Muscle of back (tissue), 3 donors: ENCODE measurements at regions not wholly inside any gene's neighbourhood (a gene's known extent, or its start where the extent isn't known, plus 50 kb on each side); places are given as distances from the start of the nearest gene placed in this dataset.

Source experiments
- DNase-seq, 3 donors: peaks; one replicate each; pipeline versions ENCODE4 v3.0.0 to v3.0.0-alpha.2; 2013

DNA sequence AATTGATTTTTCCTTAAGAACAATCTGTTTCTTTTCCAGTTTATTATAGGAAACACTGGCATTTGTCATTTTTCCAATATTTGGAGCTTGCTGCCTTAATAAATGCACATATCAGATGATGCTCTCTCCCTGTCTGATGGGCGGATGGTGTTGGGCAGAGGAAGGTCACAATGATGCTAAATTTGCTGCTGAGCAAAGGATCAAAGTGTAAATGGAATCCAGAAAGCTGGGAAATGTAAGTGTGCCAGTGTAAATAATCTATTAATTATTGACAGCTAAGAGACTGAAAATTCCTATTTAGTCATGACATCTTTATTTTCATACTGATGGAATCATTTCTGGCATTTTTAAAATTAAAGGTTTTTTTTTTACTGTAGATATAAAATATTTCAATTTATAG is 243.2 kb downstream of the PTBP2 start:
- DNase-seq: no peak

DNA sequence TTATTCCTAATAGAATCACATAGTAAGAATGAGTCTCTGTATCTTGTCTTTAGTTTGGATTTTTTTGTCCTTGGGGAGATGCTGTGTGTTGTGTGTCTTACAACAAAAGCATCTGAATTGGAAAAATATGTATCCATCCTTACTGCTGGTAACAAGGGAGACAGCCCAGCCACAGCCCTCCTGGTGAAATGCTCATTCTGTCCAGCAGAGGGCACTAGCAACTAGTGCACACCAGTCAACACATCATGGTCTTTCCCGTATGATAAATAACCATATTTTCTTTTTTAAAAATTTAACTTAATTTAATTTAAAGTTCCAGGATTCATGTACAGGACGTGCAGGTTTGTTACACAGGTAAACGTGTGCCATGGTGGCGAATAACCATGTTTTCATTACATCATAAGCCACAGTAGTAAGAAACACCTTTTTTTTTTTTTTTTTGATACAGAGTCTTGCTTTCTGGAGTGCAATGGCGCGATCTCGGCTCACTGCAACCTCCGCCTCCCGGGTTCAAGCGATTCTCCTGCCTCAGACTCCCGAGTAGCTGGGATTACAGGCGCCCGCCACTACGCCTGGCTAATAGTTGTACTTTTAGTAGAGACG is 245.1 kb downstream of the PTBP2 start:
- DNase-seq: peak; percentile 72 to 91 (median 81)

DNA sequence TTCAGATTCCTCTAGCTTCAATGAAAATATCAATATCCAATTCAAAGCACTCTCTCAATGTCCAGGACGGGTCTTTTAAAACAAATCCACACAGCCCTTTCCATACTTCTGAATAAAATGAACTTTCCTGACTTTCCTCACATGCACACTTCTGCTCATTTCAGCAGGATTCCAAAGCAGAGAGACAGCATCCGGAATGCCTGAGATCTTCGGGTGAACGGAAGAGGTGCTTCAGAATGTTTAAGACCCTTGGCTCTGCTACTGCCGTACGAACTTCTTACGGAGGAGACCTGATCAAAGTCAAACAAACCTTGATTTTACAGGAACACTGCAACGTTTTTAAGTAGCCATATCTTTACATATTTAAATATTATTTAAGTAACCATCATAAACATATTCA is 245.7 kb downstream of the PTBP2 start:
- no peak for DNase-seq

DNA sequence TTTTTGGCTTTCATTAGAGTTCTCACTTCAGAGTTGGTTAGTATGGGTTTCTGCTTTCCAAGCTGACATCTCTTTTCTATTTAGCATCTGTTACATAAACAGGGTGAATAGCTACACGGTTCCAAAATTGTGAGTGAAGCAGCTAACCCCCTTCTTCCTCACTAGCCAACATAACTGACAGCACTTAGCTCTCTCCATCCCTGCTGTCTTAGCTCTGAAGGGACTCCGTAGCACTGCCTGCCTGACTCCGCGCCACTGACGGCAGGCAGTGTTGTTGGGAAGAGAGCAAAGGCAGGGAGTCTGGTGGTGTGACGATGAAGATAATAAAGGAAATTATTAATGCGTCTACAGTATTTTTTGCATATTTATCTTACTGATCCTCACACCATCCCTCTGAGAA is 247.0 kb downstream of the PTBP2 start:
- no peak for DNase-seq

DNA sequence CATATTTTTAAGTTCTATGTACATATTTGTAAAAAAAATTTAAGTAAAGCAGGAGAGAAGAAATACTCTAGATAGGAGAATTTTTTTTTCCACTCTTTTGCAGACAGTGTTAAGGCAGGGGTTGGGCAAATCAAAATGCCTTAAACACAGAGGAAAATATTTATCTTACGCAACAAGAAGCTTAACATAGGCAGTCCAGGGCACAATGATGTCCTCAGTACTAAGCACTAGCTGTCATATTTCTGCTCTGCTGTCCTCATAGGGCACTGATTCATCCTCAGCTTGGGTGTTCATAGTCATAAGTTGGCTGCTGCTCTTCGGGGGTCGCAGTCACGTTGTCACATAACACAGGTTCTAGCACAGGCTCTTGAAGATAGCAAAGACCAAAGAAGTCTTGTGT is 247.4 kb downstream of the PTBP2 start:
- no peak for DNase-seq

DNA sequence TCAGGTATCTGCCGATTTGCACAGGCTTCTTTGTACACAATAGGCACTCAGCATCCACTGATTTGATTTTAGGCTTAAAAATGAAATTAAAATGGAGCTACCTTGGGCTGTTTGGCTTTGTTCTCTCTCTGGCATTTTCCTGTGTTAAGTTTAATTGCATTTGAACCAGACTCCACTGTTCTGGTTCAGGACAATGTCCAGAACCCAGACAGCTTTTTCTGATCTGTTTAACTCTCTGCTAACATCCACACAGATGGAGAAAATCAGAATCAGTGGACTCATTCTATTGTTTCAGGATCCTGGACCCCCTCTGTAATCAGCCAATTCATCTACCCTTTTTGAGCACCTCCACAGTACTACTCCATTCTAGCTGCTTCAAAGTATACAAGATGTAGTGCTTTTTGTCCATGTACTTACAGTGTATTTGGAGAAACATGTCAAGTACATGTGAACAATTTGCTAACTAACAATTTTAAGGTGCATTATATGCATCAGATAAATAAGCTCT is 248.1 kb downstream of the PTBP2 start:
- DNase-seq: no peak

DNA sequence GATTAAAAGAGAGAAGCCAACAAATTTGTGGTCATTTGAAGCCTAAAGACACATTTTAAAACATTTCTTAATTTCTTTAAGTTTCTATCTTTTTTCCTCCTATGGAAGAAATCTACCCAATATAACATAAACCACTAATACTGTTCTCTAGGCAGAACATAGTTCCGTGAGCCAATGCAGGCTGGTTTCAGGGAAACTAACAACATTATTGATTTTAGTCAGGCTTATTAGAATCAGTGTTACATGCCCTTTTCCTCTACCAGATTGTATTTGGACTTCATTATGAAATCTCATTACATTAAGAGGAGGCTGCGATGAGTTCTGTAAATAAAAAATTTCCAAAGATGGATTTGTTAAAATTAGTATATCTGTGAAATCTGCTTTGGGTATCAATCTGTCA is 249.9 kb downstream of the PTBP2 start:
- no peak for DNase-seq

DNA sequence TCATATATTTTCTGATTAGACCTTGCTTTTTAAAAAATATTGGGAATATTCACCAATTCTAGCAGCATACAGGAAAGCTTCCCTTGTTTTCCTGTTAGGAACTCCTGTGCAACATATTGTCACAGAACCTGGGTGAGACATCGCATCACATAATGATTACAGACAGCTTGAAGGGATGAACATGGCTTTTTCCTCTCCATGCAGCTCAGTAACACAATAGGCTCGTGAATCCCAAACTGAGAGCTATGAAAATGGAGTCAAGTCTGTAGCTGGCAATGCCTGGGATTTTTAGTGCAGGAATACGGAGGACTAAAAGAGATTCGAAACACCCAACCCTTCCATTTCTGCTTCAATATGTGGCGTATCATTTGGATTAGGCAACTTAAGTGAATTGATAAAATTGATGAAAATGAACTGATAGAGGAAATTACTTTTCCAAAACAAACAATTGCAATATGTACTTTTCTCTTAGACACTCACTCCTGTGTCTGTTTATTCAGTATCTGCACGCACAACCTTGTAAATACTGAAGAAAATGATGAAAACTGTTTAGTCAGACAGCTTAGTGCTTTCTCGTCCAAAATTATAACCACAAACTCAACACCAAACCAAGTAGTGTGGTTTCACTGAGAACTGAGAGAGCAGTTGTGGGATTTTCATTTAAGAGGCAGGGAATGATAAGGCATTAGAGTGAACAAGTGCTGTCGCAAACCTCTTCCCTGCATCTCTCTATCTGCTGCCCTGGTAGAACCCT is 250.4 kb downstream of the PTBP2 start:
- no peak for DNase-seq

DNA sequence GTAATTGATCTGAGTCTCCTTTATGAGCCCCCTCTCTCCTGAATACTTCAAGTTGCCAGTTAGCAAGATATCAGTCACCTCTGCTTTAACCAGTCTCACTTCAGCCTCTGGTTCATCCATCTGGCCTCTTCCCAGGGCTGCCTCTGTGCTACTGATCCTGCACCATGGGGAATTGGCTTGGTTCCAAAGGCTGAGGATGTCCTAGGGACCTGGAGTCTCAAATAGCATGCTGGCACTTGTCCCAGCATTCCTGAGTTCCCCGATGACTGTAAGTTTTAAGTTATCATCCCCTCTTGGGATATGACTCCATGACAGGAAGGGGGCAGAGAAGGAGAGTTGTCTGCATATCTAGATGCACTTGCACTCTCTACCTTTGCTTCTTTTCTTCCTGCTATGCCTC is 252.0 kb downstream of the PTBP2 start:
- peak in 1 of 3 donors; percentile 28 for DNase-seq

DNA sequence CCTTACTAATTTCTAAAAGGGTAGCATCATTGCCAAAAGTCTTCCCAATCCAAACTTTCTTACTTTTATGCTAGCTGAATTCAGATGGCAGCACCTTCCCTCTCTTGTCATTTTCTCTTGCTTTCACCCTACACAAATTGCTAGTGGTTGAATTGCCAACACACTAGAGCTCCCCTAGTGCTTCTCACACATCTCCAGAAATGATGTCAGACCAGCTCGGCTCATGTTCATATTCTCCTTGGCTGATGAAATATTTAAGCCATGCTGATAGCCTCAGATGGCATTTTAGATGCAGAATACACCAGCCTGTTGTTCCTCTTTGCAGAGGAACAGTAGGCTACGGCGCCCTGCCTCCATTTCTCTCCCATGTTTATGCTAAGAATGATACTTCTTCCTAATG is 256.9 kb downstream of the PTBP2 start:
- DNase-seq: no peak

DNA sequence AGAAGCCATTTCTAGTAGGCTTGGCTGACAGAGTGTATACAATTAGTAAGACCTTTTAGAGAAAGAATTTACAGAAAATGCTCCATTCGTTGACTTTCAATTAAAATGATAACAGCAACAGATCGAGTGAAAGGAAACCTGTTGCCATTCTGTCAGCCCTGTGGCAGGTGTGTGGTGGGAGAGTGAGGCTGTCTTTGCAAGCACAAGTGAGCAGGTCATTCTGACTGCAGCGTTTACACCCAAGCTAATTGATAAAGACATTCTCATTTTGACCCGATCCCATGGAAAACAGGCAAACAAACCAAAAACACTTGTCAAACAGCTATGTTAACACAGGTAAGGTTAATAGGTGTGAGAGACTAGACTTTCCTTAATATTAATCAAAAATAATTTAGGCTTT is 257.3 kb downstream of the PTBP2 start:
- DNase-seq: no peak

DNA sequence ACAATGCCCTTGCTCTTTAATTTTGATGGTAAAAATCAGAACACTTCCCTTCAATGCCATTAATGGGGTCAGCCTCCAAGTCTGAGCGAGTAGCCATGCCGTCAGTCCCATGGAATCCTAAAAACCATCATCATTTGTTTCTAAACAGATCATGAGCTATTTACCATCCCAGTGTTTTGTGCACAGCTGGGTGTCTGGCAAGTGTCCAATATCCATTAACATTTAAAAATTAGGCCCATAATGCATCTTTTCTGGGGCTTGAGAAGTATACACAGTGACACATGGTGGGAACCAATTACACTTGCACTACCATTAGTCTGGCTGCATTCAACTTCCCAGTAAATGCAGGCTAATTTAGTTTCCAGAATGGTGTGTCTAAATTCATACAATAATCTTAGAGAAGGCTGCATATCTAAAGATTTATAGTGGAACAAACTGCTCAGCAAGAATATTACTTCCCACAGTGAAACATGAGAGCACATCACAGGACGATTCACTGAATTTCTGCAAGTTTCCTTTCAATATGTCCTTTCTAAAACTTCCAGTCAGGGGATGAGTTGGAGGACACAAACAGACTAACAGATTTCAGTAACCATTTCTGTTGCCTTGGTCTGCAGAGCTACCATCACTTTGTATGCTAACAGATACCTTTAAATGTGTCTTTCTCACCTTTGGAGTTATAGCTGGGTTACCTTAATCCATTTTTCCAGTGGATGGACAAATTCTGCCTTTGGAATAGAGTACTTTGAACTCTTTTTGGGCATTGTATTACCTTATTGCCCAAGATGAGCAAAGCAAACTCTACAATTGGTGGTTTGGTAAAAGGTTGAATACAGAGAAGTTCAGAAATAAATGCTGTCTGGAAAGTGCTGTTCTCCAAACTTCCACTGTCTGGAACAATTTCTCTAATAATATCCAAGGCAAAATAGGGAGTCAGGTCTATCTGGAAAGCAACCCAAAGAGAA is 258.0 kb downstream of the PTBP2 start:
- peak in 2 of 3 donors; percentile 24 to 65 for DNase-seq

DNA sequence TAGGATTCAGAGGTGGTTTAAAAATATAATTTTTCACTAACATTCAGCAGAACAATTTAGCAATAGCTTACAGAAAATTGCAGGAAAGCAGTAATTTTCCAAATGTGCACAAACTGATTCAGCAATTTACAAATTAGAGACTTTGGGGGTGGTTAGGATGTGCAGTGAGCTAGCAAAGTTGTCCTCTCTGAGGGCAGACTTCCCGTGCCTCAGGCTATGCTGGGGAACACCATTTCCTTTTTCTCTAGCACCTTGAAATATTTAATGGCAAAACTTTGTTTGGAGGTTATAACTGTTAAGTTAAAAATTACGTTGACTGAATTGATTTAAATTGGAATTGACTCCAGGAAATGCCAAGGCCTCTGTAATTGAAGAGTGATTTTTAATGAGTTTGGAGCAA is 258.9 kb downstream of the PTBP2 start:
- no peak for DNase-seq

DNA sequence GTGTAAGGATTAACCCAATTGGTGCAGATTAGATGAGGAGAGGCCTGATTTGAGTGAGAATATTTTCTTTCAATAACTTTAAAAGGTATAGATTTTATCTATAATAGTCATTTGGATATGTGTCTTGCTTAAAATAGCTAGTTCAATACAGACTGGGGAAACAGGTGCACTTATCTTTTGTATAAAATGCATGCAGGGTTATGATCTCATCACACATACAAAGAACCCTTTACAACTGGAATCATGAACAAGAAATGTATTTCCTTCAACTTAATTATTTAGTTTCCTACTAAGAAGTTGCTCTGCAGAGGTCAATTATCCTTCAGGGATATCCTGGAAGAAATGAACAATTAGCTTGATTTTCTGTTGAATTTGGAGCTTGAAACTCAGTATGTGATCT is 259.6 kb downstream of the PTBP2 start:
- no peak for DNase-seq

DNA sequence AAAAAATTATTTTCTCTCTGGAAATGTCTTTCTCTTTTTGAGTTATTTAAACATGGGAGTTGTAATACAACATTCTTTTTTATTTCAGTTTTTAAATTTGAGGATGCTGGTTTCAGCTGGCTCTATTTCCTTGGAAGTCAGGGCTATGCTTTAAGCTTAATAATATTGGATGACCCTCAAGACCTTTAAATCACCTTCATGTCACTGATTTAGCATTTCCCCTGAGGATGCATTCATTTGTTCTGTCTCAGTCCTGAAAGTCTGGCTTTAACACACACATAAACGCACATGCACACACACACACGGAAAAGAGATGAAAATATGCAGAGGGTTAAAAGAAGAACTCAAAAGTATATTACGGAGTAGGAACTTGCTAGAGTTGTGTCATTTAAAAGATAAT is 260.5 kb downstream of the PTBP2 start:
- DNase-seq: peak in 1 of 3 donors; percentile 41

DNA sequence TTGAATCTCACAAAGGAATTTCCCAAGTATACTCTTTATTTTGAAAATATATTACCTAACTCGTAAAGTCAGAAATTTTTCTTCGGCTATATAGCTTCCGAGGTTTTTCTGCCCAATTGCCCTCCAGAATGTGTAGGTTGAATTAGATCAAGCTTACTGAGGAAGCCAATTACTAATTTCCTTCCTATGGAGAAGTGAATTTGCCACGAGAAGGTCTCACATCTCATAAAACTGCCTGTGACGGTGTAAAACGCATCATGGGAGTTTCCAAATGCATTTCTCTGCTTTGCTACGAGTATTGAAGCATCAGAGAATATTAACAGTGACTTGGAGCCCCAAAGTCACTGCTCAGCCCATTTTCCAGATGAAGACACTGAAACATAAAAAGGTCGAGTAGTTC is 262.3 kb downstream of the PTBP2 start:
- DNase-seq: no peak

DNA sequence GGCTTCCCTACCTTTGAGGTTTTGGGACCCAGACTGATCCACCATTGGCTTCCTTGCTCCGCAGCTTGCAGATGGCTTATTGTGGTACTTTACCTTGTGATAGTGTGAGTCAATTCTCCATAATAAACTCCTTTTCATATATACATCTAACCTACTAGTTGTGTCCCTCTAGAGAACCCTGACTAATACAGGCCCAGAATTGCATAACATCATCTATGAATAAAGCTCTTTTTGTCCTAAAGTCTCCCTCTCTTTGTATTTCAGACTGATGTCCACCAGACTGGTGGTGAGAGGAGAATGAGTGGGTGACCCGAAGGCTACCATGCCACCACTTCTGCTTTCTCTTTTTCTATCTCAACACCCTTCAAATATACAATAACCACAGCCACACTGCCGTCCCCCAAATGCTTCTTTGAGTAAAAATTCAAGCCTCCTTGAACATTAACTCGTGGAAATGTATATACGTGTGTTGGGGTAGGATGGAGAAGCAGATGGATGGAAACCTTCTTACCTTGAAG is 265.7 kb downstream of the PTBP2 start:
- no peak for DNase-seq

DNA sequence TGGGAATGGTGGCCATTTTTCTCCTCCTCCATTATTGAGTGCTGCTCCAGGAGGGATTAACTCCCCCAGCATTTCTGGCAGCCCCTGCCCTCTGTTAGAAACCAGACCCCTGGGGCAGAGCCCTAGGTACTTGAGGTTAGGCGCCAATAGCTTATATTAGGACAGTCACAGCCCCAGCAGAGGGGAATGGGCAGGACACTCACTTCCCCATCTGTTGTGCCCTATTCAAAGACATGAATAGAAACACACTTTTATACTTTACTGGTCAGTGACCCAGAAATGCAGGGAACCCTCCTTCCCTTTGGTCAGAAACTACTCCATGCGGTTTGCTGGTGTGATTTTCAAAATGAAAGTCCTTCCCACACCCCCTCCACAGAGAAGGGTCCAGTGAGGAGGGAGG is 267.7 kb downstream of the PTBP2 start:
- no peak for DNase-seq

DNA sequence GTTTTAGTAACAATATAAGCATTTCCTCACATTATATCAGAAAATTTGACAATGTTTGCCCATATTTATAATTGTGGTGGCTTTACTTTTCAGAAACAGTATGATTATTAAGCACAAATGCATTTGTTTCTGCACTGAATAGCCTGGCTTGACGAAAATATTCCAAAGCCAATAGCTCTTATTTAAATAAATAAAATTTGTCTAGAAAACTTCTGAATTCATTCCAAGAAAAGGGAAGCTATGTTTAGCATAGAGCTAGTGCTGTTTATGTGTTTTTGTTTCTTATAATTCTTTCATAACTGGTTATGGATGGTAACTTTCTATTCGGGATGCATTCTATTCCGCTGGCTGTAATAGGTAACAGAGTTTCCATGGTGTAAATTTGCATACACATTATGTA is 268.6 kb downstream of the PTBP2 start:
- DNase-seq: no peak

DNA sequence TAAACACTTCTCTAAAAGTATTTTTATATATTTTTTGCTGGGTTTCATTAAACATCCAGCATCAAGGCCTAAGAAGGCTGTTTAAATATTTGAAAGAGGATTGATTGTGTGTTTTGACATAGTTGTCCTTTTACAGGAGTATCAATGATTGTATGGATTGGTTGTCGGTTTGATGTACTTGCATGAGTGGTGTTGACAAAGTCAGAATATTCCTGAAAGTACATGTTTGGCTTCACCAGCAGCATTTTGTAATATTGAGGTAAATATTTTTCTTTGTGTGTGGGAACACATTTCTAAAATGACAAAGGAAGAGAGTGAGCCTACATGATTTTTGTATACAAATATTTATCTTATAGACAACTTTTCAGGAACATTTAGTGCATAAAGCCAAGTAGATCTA is 269.7 kb downstream of the PTBP2 start:
- DNase-seq: no peak

DNA sequence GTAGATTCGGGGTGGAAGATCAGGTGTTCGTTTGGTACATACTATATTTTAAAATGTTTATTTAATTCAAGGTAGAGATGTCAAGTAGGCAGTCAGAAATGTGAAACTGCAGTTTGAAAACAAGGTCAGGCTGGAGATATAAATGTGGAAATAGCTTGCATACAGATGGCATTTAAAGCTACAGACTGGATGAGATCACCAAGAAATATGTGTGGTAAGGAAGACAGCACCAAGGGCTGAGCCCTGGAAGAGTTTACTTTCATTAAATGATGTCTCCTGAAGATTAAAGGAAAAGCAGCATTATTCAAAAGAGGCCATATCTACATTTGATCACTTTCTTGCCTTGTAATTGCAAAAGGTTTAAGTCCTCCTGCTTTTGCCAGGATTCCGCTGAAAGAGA is 271.3 kb downstream of the PTBP2 start:
- DNase-seq: no peak

DNA sequence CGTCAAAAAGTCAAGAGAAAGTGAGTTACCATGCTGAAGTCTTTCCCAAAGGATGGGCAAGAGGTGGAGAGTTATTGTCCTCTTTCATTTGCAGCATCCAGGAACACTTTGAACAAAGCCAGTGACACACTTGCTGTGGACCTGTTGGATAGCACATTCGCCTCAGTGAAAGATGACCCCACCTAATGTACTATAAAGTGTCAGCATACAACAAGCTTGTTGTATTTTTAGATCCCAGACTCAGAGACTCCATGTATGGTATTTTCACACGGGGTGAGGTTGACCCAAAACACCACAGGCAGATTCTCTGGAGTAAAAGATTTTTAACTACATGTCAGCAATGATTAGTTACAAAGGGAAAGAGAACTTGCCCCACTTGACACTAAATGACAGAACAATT is 273.8 kb downstream of the PTBP2 start:
- DNase-seq: no peak
